ENCODE measurements at regions not wholly inside any gene's neighbourhood (a gene's known extent, or its start where the extent isn't known, plus 50 kb on each side); places are given as distances from the start of the nearest gene placed in this dataset.

GRCh38 chr6:43896329-43897255 lies 126.6 kb downstream of the VEGFA start:
- Histone ChIP-seq H3K36me3 (ENCODE audit: insufficient read depth, low read length) (no peaks in the 10 kb centered on the region), H3K4me1 (ENCODE audit: insufficient read depth, low read length) (no peaks in the 10 kb centered on the region), H3K27ac (ENCODE audit: low read length) (no peak overlapping the region), H3K27me3 (ENCODE audit: insufficient read depth, low read length, poor library complexity) (peaks cover 10% of the 10 kb centered on the region), H3K9ac (ENCODE audit: low read depth, low read length) (no peak overlapping the region), H3K9me3 (ENCODE audit: insufficient read depth, low read length, severe bottlenecking) (no peaks in the 10 kb centered on the region), H3K79me2 (ENCODE audit: insufficient read depth, low read length) (no peaks in the 10 kb centered on the region), H4K20me1 (ENCODE audit: insufficient read depth, low read length) (peaks cover 3% of the 10 kb centered on the region; the same call in 1 of the 2 replicates), H2AFZ (ENCODE audit: low read depth, low read length) (no peak overlapping the region), H3K4me3 (ENCODE audit: low read depth in 1 of 2, low read length in 2 of 2) (no peak overlapping the region), H3K4me2 (ENCODE audit: insufficient read depth, low read length) (no peak overlapping the region)
- ATAC-seq (ENCODE audit: insufficient read depth, low read depth) (no peak), DNase-seq (no peak)
- TF ChIP-seq EZH2 (IDR thresholded peaks at IDR 0.05; ENCODE audit: borderline replicate concordance, low read depth, low read length, severe bottlenecking), result no peak
- TF ChIP-seq, protein P1, sequence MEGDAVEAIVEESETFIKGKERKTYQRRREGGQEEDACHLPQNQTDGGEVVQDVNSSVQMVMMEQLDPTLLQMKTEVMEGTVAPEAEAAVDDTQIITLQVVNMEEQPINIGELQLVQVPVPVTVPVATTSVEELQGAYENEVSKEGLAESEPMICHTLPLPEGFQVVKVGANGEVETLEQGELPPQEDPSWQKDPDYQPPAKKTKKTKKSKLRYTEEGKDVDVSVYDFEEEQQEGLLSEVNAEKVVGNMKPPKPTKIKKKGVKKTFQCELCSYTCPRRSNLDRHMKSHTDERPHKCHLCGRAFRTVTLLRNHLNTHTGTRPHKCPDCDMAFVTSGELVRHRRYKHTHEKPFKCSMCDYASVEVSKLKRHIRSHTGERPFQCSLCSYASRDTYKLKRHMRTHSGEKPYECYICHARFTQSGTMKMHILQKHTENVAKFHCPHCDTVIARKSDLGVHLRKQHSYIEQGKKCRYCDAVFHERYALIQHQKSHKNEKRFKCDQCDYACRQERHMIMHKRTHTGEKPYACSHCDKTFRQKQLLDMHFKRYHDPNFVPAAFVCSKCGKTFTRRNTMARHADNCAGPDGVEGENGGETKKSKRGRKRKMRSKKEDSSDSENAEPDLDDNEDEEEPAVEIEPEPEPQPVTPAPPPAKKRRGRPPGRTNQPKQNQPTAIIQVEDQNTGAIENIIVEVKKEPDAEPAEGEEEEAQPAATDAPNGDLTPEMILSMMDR (IDR thresholded peaks at IDR 0.05; ENCODE audit: borderline replicate concordance, extremely low read depth, low read length, poor library complexity, severe bottlenecking), result no peak

DNA sequence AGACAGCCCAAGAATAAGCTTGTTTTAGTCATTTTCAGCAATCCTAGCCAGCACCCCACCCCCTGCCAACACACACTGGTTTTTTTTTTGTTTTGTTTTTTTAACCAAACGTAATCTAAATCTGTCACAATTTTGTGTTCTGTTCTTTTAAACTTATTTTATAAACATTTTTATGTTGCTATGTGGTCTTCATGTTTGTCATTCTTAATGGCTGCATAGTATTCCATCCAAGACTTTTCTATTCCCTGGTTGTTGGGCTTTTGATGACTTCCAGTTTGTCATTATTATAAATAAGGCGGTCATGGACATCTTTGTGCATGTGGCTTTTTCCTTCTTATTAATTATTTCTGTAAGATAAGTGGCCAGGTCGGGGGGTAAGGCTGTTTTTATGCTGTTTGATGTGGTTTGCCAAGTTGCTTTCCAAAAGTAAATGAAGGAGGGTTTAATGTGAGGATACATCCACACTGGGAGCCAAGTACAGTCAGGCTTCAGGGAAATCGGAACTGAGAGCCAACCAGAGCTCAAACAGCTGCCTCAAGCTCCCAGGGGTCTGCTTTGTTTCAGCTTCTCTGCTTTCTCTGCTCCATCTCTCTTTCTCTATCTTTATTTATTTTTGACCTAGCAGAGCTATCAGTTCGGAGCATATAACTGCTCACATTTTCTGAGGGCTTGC lies 125.8 kb downstream of the VEGFA start:
- DNase-seq, result no peak

DNA sequence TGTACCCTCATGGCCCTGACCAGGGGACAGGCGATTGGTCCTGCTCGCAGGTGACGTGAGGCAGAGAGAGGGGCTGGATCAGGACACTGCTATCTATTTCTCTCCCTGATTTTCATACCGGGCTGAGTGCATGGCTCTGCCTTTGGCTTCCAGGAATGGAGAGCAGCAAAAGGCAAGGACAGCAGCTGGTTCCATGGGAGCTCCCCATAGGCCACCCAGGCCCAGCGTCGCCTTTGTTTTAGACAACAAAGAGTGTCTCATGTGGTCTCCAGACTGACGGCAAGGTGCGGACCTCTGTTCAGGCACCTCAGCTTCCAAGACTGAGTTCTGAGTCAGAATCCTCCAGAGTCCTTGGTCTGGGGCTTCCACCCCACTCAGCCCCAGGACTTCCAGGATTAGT lies 123.1 kb downstream of the VEGFA start:
- ATAC-seq (ENCODE audit: insufficient read depth, low read depth) (no peak), DNase-seq (no peak)
- H2AFZ ChIP-seq (ENCODE audit: low read depth, low read length), result no peak overlapping the region
- H4K20me1 ChIP-seq (ENCODE audit: insufficient read depth, low read length), result peaks cover 9% of the 10 kb centered on the region; the same call in 1 of the 2 replicates
- no peak overlapping the region for H3K4me3 ChIP-seq (ENCODE audit: low read depth in 1 of 2, low read length in 2 of 2)
- H3K4me2 ChIP-seq (ENCODE audit: insufficient read depth, low read length), result no peak overlapping the region
- peaks cover 26% of the 10 kb centered on the region for H3K27me3 ChIP-seq (ENCODE audit: insufficient read depth, low read length, poor library complexity)
- no peak overlapping the region for H3K9ac ChIP-seq (ENCODE audit: low read depth, low read length)
- no peak for TF ChIP-seq EZH2 (IDR thresholded peaks at IDR 0.05; ENCODE audit: borderline replicate concordance, low read depth, low read length, severe bottlenecking)
- TF ChIP-seq, protein P1 (IDR thresholded peaks at IDR 0.05; ENCODE audit: borderline replicate concordance, extremely low read depth, low read length, poor library complexity, severe bottlenecking), result no peak
- no peak overlapping the region for H3K27ac ChIP-seq (ENCODE audit: low read length)
- H3K9me3 ChIP-seq (ENCODE audit: insufficient read depth, low read length, severe bottlenecking), result no peaks in the 10 kb centered on the region
- no peaks in the 10 kb centered on the region for H3K36me3 ChIP-seq (ENCODE audit: insufficient read depth, low read length)
- no peaks in the 10 kb centered on the region for H3K4me1 ChIP-seq (ENCODE audit: insufficient read depth, low read length)
- H3K79me2 ChIP-seq (ENCODE audit: insufficient read depth, low read length), result no peaks in the 10 kb centered on the region

More for the DNA sequence above, 125.8 kb downstream of the VEGFA start:
- no peak for TF ChIP-seq EZH2 (IDR thresholded peaks at IDR 0.05; ENCODE audit: borderline replicate concordance, low read depth, low read length, severe bottlenecking)
- TF ChIP-seq, protein P1 (IDR thresholded peaks at IDR 0.05; ENCODE audit: borderline replicate concordance, extremely low read depth, low read length, poor library complexity, severe bottlenecking), result no peak
- Histone ChIP-seq H3K4me1 (ENCODE audit: insufficient read depth, low read length) (no peaks in the 10 kb centered on the region), H3K4me3 (ENCODE audit: low read depth in 1 of 2, low read length in 2 of 2) (no peak overlapping the region), H3K9me3 (ENCODE audit: insufficient read depth, low read length, severe bottlenecking) (no peaks in the 10 kb centered on the region), H3K27me3 (ENCODE audit: insufficient read depth, low read length, poor library complexity) (peaks cover 17% of the 10 kb centered on the region), H3K4me2 (ENCODE audit: insufficient read depth, low read length) (no peak overlapping the region), H3K79me2 (ENCODE audit: insufficient read depth, low read length) (no peaks in the 10 kb centered on the region), H3K9ac (ENCODE audit: low read depth, low read length) (no peak overlapping the region), H4K20me1 (ENCODE audit: insufficient read depth, low read length) (peaks cover 3% of the 10 kb centered on the region; the same call in 1 of the 2 replicates), H3K36me3 (ENCODE audit: insufficient read depth, low read length) (no peaks in the 10 kb centered on the region), H2AFZ (ENCODE audit: low read depth, low read length) (no peak overlapping the region), H3K27ac (ENCODE audit: low read length) (no peak overlapping the region)
- ATAC-seq (ENCODE audit: insufficient read depth, low read depth), result no peak

Data from DND-41 (cell line).